ENCODE measurements at regions not wholly inside any gene's neighbourhood (a gene's known extent, or its start where the extent isn't known, plus 50 kb on each side); places are given as distances from the start of the nearest gene placed in this dataset.

DNA sequence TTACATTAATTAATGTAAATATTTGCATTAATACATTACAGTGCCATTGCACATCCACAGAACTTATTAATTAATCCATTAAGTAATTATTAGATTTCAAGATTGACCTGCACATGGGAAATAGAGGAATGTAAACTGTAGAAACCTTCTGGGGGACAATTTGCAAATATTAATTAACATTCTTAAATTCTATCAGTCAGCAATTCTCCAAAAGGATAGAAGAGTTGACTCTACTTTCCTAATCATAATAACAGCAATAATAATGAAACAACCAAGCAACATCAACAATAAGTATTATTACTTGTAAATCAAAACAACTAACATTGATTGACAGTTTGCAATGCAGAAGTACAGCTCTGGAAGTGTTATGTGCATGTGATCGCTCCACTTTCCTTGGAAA, 281.6 kb upstream of the CRIM1 start:
- DNase-seq = no peak
- Mint-ChIP-seq H3K9me3 (ENCODE audit: insufficient read depth) (no peaks in the 10 kb centered on the region), H3K4me3 (no peak overlapping the region), H3K27me3 (ENCODE audit: low read depth) (peaks cover 3% of the 10 kb centered on the region), H3K4me1 (ENCODE audit: low read depth) (no peaks in the 10 kb centered on the region), H3K27ac (no peak overlapping the region), H3K36me3 (ENCODE audit: low read depth) (no peaks in the 10 kb centered on the region)
- ChIA-PET POLR2A (no interaction called here), CTCF (no interaction called here)
- no peak for ATAC-seq

DNA sequence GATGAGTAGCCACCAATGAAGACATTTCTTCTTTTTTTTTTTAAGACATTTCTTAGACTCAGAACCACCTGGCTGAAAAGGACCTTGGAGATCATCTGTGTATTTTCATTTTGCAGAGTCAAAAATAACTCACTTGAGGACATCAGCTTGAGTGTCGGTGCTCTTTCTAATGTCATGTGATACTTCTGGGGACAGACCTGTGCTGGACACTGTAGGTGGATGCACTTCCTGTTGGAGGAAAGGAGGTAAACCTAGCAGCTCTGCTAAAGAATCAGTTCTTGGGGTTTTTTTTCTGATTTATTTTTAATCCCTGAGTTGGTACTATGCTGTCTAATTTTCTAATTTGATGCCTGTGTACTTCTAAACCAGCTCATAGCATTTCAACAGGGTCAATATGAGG, 283.9 kb upstream of the CRIM1 start:
- H3K27ac Mint-ChIP-seq = no peak overlapping the region
- no peak for DNase-seq
- H3K36me3 Mint-ChIP-seq (ENCODE audit: low read depth) = no peaks in the 10 kb centered on the region
- POLR2A ChIA-PET = no interaction called here
- no peaks in the 10 kb centered on the region for H3K9me3 Mint-ChIP-seq (ENCODE audit: insufficient read depth)
- ATAC-seq = no peak
- H3K27me3 Mint-ChIP-seq (ENCODE audit: low read depth) = no peaks in the 10 kb centered on the region
- H3K4me1 Mint-ChIP-seq (ENCODE audit: low read depth) = no peaks in the 10 kb centered on the region
- no peak overlapping the region for H3K4me3 Mint-ChIP-seq
- CTCF ChIA-PET = no interaction called here

DNA sequence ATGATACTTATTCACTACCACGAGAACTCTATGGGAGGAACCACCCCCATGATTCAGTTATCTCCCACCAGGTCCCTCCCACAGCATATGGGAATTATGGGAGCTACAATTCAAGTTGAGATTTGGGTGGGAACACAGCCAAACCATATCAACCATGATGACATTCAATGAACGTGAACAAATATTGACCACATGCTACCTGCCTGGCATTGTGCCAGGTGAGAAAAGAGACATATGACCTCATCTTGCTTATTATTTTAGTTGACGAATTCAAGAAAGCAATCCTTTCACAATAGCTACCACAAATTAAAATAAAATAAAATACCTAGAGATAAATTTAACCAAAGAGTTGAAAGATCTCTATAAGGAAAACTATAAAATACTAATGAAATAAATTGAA, 286.5 kb upstream of the CRIM1 start:
- ATAC-seq = no peak
- ChIA-PET CTCF (no interaction called here), POLR2A (no interaction called here)
- Mint-ChIP-seq H3K4me1 (ENCODE audit: low read depth) (no peaks in the 10 kb centered on the region), H3K27me3 (ENCODE audit: low read depth) (no peaks in the 10 kb centered on the region), H3K4me3 (no peak overlapping the region), H3K9me3 (ENCODE audit: insufficient read depth) (no peaks in the 10 kb centered on the region), H3K27ac (no peak overlapping the region), H3K36me3 (ENCODE audit: low read depth) (no peaks in the 10 kb centered on the region)
- no peak for DNase-seq

DNA sequence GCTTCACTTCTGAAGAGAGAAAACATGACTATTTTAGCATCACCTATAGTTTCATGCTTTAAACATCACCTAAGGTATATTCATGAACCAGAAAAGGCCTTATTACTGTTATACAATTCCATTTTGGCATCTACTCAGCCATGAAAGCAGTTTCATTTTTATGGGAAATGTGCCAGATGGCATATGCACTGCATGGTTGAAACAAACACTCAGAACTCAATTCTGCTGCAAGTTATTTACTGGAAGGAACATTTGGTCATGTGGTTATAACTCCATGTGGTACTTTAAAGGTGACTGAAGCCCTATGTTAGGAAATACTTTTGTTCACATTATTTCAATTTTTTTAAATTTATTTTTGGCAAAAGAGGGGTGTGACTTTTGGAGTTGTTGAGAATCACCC, 287.5 kb upstream of the CRIM1 start:
- no peak for DNase-seq
- H3K27me3 Mint-ChIP-seq (ENCODE audit: low read depth) = no peaks in the 10 kb centered on the region
- ChIA-PET CTCF (no interaction called here), POLR2A (no interaction called here)
- no peaks in the 10 kb centered on the region for H3K4me1 Mint-ChIP-seq (ENCODE audit: low read depth)
- H3K4me3 Mint-ChIP-seq = no peak overlapping the region
- H3K27ac Mint-ChIP-seq = no peak overlapping the region
- no peak for ATAC-seq
- H3K36me3 Mint-ChIP-seq (ENCODE audit: low read depth) = no peaks in the 10 kb centered on the region
- H3K9me3 Mint-ChIP-seq (ENCODE audit: insufficient read depth) = no peaks in the 10 kb centered on the region

DNA sequence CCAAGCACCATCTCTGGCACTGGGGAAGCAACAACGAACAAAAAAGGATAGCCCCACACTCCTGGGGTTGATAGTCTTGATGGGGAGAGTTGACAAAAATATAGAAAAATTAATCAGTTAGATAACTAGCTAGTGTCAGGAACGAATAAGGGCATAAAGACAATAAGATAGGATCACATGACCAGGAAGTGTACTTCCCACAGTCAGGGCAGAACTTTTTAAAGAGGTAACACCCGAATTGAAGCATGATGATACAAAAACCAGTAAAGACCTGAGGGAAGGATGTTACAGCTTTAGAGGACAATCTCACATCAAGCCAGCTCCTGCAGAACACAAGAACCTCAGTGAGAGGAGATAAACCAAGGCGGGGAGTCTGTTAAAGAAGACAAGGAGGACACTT, 295.4 kb upstream of the CRIM1 start:
- H3K4me1 Mint-ChIP-seq (ENCODE audit: low read depth) = peaks cover 4% of the 10 kb centered on the region
- no peak overlapping the region for H3K27ac Mint-ChIP-seq
- no peaks in the 10 kb centered on the region for H3K36me3 Mint-ChIP-seq (ENCODE audit: low read depth)
- no peak overlapping the region for H3K4me3 Mint-ChIP-seq
- ChIA-PET CTCF (no interaction called here), POLR2A (no interaction called here)
- peaks cover 6% of the 10 kb centered on the region for H3K9me3 Mint-ChIP-seq (ENCODE audit: insufficient read depth)
- no peak for ATAC-seq
- DNase-seq = no peak
- H3K27me3 Mint-ChIP-seq (ENCODE audit: low read depth) = peaks cover 6% of the 10 kb centered on the region

DNA sequence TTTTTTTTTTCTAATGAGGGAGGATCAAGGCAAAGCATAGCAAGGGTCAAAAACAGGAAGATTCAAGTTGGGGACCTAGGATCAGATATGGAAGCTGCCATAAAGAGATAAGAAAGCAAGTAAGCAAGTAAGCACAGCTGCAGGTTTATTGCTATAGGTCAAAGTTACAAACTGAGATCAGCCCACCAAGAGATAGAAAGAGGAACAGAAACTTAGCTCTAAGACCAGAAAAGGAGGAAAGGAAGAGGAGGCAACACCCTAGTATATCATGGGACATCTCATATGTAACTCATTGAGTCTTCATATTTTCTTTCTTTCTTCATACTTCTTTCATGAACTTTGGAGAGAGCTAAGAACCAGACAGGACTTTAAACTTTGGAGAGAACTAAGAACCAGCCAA, 295.9 kb upstream of the CRIM1 start:
- H3K4me3 Mint-ChIP-seq = no peak overlapping the region
- ChIA-PET CTCF (no interaction called here), POLR2A (no interaction called here)
- ATAC-seq (no peak), DNase-seq (no peak)
- peaks cover 6% of the 10 kb centered on the region for H3K9me3 Mint-ChIP-seq (ENCODE audit: insufficient read depth)
- no peaks in the 10 kb centered on the region for H3K36me3 Mint-ChIP-seq (ENCODE audit: low read depth)
- peaks cover 4% of the 10 kb centered on the region for H3K4me1 Mint-ChIP-seq (ENCODE audit: low read depth)
- H3K27me3 Mint-ChIP-seq (ENCODE audit: low read depth) = peaks cover 6% of the 10 kb centered on the region
- no peak overlapping the region for H3K27ac Mint-ChIP-seq

DNA sequence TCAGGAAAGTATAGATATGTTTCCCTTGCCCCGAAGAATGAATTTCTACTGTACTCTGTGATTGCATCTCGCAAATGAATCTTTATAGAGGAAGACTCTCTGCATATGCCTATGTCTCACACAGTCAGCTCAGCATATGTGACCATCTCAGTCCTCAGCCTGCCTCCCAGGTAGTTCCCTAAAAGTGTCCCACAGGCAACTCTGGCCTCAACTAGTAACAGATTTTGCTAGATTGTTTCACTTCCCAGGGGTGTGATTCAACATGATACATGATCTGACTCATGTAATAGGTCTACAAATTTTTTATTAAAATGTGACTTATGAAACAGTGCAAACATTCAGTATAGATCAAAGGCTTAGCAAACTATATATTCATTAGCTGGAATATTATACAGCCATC, 296.6 kb upstream of the CRIM1 start:
- H3K4me3 Mint-ChIP-seq = no peak overlapping the region
- ChIA-PET CTCF (no interaction called here), POLR2A (no interaction called here)
- H3K4me1 Mint-ChIP-seq (ENCODE audit: low read depth) = peaks cover 4% of the 10 kb centered on the region
- H3K9me3 Mint-ChIP-seq (ENCODE audit: insufficient read depth) = peaks cover 6% of the 10 kb centered on the region
- H3K27ac Mint-ChIP-seq = no peak overlapping the region
- peaks cover 6% of the 10 kb centered on the region for H3K27me3 Mint-ChIP-seq (ENCODE audit: low read depth)
- no peaks in the 10 kb centered on the region for H3K36me3 Mint-ChIP-seq (ENCODE audit: low read depth)
- DNase-seq (no peak), ATAC-seq (no peak)

DNA sequence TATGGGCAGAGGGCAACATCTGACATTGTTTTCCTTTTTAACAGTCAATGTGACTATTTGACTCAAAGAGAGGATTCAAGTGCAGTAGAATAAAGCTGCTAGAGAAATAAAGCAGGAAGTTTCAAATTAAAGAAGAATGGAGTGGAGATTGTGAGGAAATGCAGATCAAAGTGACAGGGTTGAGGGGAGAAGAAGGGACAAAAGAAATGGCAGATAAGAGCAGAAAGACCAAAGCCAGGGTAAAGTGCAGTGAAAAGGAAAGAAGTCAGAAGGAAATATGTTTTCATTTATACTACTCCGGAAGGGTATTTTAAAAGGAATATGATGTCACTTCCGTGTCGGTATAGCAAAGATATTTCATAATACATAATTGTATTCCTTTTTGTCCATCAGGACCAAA, 297.5 kb upstream of the CRIM1 start:
- CTCF ChIA-PET = no interaction called here
- no peaks in the 10 kb centered on the region for H3K36me3 Mint-ChIP-seq (ENCODE audit: low read depth)
- no peak for ATAC-seq

DNA sequence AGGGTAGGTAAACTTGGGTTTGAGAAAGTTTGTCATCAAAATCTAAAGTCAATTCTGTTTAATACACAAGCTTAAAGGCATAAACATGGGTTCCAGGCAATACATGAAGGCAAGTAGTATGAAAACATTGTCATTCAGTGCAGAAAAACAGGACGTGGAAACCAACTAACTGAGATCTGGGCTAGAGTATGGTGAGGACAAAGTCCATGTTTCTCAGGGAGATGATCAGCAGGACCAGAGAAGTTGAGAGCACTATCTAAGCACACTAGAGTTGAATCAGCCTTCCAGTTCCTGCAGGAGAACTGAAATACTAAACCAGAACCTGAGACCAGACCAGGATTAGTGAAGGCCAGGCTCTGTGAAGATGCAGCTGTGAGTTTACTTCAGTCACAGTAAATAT, 302.8 kb upstream of the CRIM1 start:
- ChIA-PET POLR2A (no interaction called here), CTCF (no interaction called here)
- H3K4me3 Mint-ChIP-seq = no peak overlapping the region
- H3K9me3 Mint-ChIP-seq (ENCODE audit: insufficient read depth) = peaks cover 6% of the 10 kb centered on the region
- no peaks in the 10 kb centered on the region for H3K4me1 Mint-ChIP-seq (ENCODE audit: low read depth)
- no peak for DNase-seq
- H3K27ac Mint-ChIP-seq = no peak overlapping the region
- peaks cover 2% of the 10 kb centered on the region for H3K27me3 Mint-ChIP-seq (ENCODE audit: low read depth)
- ATAC-seq = no peak
- H3K36me3 Mint-ChIP-seq (ENCODE audit: low read depth) = no peaks in the 10 kb centered on the region

More for the DNA sequence above, 297.5 kb upstream of the CRIM1 start:
- POLR2A ChIA-PET = no interaction called here
- Mint-ChIP-seq H3K9me3 (ENCODE audit: insufficient read depth) (peaks cover 6% of the 10 kb centered on the region), H3K27me3 (ENCODE audit: low read depth) (peaks cover 6% of the 10 kb centered on the region), H3K4me3 (no peak overlapping the region), H3K27ac (no peak overlapping the region), H3K4me1 (ENCODE audit: low read depth) (peaks cover 4% of the 10 kb centered on the region)
- DNase-seq = no peak

DNA sequence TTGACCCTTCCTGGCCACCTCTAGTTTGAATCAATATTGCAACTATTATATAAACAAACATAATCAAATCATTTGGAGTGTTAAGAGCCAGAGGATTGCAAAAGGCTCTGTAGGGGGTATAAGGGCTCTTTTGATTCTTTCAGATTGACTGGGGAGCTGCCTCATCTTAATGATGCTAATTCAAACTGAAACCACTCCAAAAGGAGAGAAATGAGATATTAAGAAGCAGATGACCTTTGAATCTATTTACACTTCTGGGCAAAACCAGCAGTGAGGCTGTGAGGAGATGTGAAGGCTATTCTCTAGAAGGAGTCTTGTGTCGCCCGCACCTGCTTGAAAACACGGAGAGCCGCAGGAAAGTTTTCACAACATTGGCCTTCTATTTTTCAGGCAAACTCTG, 311.2 kb upstream of the CRIM1 start:
- Mint-ChIP-seq H3K4me3 (no peak overlapping the region), H3K27ac (no peak overlapping the region), H3K4me1 (ENCODE audit: low read depth) (no peaks in the 10 kb centered on the region), H3K36me3 (ENCODE audit: low read depth) (no peaks in the 10 kb centered on the region), H3K9me3 (ENCODE audit: insufficient read depth) (no peaks in the 10 kb centered on the region), H3K27me3 (ENCODE audit: low read depth) (peaks cover 12% of the 10 kb centered on the region)
- ChIA-PET POLR2A (no interaction called here), CTCF (no interaction called here)
- ATAC-seq (no peak), DNase-seq (no peak)

DNA sequence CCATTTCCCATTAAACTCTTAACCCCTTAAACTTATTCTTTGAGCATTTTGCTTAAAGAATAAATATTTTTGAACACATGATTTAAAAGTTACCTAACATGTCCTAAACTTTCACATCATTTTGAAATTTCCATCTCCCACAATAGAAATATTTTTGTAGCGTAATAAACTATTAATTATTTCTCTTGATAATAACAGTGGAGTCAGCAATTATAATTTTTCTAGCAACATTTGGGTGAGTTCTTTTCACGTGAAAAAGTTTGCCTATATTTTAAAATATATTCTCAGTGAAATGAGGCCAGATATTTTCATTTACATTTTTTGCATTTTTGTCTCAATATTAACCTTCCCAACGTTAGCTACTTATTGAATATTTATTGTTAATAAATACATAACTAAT, 320.4 kb upstream of the CRIM1 start:
- Mint-ChIP-seq H3K36me3 (ENCODE audit: low read depth) (no peaks in the 10 kb centered on the region), H3K4me3 (no peak overlapping the region), H3K27me3 (ENCODE audit: low read depth) (peaks cover 4% of the 10 kb centered on the region), H3K9me3 (ENCODE audit: insufficient read depth) (no peaks in the 10 kb centered on the region), H3K27ac (no peak overlapping the region), H3K4me1 (ENCODE audit: low read depth) (no peaks in the 10 kb centered on the region)
- DNase-seq (no peak), ATAC-seq (no peak)
- ChIA-PET POLR2A (no interaction called here), CTCF (no interaction called here)

DNA sequence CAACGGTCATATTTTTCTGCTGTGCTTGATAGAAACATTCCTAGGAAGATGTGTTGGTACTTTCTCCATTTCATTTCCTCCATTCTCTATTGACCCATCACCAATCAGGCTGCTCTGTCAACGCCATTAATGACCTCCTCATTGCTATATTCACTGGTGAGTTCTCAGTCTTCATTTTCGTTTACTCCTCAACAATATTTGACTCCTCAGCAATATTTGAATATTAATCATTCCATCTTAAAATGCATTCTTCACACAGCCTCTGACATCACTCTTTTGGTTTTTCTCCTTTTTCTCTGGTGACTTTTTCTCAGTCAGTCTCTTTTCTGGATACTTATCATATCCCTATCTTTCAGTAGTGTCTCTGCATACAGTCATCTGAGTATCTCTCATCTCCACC, 323.5 kb upstream of the CRIM1 start:
- Mint-ChIP-seq H3K4me3 (no peak overlapping the region), H3K9me3 (ENCODE audit: insufficient read depth) (no peaks in the 10 kb centered on the region), H3K36me3 (ENCODE audit: low read depth) (no peaks in the 10 kb centered on the region), H3K27me3 (ENCODE audit: low read depth) (peaks cover 4% of the 10 kb centered on the region), H3K4me1 (ENCODE audit: low read depth) (no peaks in the 10 kb centered on the region), H3K27ac (no peak overlapping the region)
- DNase-seq (no peak), ATAC-seq (no peak)
- ChIA-PET CTCF (no interaction called here), POLR2A (no interaction called here)

DNA sequence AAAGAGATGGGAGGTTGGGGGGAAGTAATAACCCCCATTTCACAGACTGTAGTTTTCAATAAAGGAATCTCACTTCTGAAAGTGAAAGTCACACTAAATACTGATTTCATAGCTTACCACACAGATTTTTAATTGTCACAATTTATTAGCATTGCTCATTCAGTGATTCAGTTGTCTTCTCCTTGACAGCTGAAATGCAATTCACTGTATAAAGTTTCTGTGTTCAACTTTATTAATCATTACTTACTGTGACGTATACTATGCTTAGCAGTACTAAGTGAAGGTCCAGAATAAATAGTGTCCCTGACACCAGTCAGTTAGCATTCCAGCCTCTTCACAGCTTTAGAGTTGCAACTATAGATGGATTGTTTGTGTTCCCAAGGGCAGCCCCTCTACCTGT, 324.1 kb upstream of the CRIM1 start:
- no peaks in the 10 kb centered on the region for H3K9me3 Mint-ChIP-seq (ENCODE audit: insufficient read depth)
- no peaks in the 10 kb centered on the region for H3K4me1 Mint-ChIP-seq (ENCODE audit: low read depth)
- H3K27ac Mint-ChIP-seq = no peak overlapping the region
- peaks cover 4% of the 10 kb centered on the region for H3K27me3 Mint-ChIP-seq (ENCODE audit: low read depth)
- no peak for ATAC-seq
- DNase-seq = no peak
- ChIA-PET POLR2A (no interaction called here), CTCF (no interaction called here)
- H3K4me3 Mint-ChIP-seq = no peak overlapping the region
- H3K36me3 Mint-ChIP-seq (ENCODE audit: low read depth) = no peaks in the 10 kb centered on the region

DNA sequence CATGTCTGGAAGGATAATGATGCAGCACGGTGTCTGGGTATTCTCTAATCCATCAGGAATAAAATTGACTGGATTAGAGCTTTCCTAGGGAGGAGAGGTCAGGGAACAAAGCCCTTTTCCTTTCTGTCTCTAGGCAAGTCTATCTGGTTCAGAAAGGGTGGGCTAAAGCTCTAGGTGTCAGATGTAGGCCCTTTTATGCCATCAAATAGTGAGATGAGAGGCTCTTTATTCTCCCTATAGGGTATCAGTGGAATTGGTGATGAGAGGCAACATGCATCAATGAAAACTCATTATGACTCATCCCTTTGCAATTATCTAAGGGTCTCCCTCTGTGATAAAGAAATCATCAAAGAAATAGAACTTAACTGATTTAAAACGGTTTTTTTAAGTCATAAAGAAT, 328.0 kb upstream of the CRIM1 start:
- Mint-ChIP-seq H3K36me3 (ENCODE audit: low read depth) (no peaks in the 10 kb centered on the region), H3K9me3 (ENCODE audit: insufficient read depth) (no peaks in the 10 kb centered on the region), H3K4me1 (ENCODE audit: low read depth) (no peaks in the 10 kb centered on the region), H3K4me3 (no peak overlapping the region), H3K27me3 (ENCODE audit: low read depth) (peaks cover 4% of the 10 kb centered on the region), H3K27ac (no peak overlapping the region)
- ATAC-seq (no peak), DNase-seq (no peak)
- ChIA-PET POLR2A (no interaction called here), CTCF (no interaction called here)

Measured in activated CD8-positive, alpha-beta T cell treated with anti-CD3 and anti-CD28 coated beads, Interleukin-2, amount 10 ng/mL, durations not matched to agents 7 days and 5 days (primary cell).